GM18507 (cell line): ENCODE measurements at regions not wholly inside any gene's neighbourhood (a gene's known extent, or its start where the extent isn't known, plus 50 kb on each side); places are given as distances from the start of the nearest gene placed in this dataset.

ENCODE experiments used
- DNase-seq: peaks from one replicate; pipeline ENCODE4 v3.0.0; 2011; ENCODE audit warnings: low read depth; ENCODE audit not compliant: insufficient read length; ENCODE audit errors: extremely low spot score
- FAIRE-seq: peaks from 2 replicates; lab custom pipeline; 2011; peaks lifted over from hg19 to GRCh38; lab: Jason Lieb, UNC

DNA sequence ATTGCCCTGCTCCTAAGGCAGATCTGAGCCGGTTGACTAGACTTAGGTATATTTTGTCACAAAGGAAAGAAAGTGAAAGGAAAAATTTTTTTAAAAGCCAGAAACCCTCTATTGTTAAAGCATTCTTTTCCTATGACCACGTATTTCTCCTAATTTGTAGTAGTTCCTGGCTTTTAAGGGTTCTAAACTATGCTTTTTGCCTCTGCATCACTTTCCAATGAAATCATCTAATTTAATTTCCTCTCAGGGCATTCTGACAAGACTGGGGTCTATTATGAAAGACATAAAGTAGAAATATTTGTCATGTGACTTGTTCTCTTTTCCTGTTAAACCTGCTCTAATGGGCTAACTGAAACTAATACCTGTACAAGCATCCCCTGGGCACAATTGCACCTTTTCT is 233.0 kb upstream of the PRR20A start:
- DNase-seq (no peak), FAIRE-seq (no peak)

DNA sequence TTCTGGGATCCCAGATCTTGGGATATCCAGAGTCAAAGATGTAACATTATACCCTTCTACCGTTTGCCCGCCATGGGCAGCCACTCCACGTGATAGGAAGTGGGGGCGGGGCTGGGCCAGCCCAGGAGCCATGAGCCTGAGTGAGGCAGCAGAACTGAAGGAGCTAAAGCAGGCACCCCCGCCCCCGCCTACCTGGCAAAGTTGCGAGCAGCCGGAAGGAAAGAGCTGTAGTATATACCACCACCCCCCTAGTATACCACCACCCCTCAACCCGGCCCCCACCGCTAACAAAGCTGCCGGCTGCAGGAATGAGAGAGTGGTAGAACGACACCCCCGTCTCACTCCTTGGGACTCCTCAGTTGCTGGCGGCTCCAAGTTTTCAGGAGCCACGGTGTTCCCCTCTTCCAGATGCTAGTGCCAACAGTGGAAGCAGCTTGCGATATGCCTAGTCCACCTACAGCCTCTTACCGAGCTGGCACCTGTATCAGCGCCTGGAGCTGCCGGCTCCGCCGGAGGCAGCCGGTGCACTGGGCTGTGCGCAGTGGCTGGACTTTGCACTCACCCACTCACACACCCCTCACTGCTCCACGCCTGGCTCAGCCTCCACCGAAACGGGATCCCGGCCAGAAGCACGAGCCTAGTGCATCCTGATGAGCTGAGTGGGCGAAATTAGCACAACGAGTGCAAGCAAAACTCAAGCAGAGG is 230.7 kb upstream of the PRR20A start:
- DNase-seq (no peak), FAIRE-seq (no peak)

GRCh38 chr13:56917966-56918365 is 222.8 kb upstream of the PRR20A start:
- no peak for DNase-seq
- FAIRE-seq = no peak

DNA sequence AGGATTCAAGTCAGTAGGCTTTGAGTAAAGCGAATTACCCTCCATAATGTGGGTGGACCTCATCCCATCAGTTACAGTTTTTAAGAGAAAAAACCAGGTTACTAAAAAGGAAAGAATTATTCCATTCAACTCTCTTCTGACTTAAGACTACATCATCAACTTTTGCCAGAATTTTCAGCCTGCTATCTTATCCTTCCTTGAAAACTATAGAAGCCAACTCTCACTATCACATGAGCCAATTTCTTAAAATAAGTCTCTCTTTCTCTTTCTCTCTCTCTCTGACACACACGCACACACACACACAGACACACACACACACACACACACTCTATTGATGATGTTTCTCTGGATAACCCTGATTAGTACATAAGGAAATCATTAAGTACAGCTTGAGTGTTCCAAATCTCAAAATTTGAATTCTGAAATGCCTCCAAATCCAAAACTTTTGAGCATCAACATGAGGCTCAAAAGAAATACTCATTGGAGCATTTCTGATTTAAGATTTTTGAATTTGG is 217.0 kb upstream of the PRR20A start:
- DNase-seq (no peak), FAIRE-seq (no peak)

DNA sequence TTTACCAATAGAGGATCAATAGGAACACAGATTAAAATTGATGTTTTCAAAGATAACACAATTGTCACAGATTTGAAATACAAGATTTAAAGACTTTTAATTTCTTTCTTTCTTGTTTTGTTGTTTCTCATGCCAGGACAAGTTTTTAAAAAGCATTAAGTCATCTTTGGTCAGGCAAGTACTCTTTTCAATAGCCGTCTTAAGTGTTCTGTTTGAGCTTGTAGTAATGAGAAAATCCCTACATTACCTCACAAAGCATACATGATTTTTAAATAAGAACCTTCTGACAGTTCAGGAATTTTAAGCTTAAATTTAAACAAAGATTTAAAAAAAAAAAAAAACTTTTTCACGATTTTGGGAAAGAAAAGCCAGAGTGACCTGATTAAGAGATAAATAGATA is 216.3 kb upstream of the PRR20A start:
- DNase-seq (no peak), FAIRE-seq (no peak)

GRCh38 chr13:56932104-56932503 is 208.6 kb upstream of the PRR20A start:
- no peak for DNase-seq
- FAIRE-seq = no peak

GRCh38 chr13:56953965-56954364 is 186.8 kb upstream of the PRR20A start:
- DNase-seq (no peak), FAIRE-seq (no peak)

DNA sequence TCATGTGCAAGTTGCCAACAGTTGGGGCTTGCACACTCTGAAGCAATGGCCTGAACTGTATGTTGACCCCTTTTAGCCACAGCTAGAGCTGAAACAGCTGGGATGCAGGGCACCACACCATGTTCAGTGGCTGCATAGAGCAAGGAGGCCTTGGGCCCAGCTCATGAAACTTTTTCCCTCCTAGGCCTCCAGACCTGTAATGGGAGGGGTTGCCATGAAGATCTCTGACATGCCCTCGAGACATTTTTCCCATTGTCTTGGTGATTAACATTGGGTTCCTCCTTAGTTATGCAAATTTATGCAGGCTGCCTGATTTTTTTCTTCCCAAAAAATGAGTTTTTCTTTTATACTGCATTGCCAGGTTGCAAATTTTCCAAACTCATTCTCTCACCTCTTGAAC is 165.1 kb upstream of the PRR20A start:
- FAIRE-seq = no peak
- DNase-seq = no peak

GRCh38 chr13:56980856-56981255 is 159.9 kb upstream of the PRR20A start:
- DNase-seq (no peak), FAIRE-seq (no peak)

GRCh38 chr13:56986121-56986520 is 154.6 kb upstream of the PRR20A start:
- no peak for DNase-seq
- FAIRE-seq = no peak

DNA sequence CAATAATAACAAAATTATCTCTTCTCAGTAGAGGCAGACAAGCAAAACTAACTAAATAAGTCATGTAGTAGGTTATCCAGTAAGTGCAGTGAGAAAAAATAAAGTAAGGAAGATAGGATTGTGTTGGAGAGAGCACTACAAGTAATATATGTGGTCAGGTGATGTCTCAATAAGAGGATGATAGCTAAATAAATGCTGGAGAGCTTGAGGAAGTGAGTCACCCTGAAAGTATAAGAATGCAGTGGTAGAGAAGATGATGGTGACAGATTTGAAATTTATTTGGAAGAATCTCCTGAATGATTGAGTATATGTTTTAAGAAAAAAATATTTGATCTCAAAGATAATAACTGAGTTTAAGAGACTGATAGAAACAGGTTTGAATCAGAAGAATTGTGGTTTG is 152.2 kb upstream of the PRR20A start:
- FAIRE-seq = no peak
- no peak for DNase-seq

DNA sequence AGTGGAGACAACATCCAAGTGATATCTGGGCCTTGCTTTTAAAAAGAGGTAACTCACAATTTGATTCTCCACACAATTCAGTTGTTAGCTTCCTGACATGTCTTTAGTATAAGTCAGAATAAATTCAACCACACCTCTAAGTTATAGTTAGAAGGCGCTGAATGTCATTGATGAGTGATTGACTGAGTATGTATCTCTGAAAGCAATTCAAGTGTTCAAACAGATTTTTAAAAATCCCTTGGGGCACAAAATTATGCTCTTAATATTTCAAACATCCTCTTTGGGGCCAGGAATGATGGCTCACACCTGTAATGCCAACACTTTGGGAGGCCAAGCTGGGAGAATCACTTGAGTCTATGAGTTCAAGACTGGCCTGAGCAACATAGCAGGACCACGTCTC is 137.0 kb upstream of the PRR20A start:
- no peak for FAIRE-seq
- DNase-seq = no peak

- no peak for DNase-seq
These were observed 123.4 kb upstream of the PRR20A start for GRCh38 chr13:57017357-57017756.

GRCh38 chr13:57018915-57019314 is 121.8 kb upstream of the PRR20A start:
- DNase-seq (no peak), FAIRE-seq (no peak)

More at GRCh38 chr13:57017357-57017756, 123.4 kb upstream of the PRR20A start:
- no peak for FAIRE-seq

- DNase-seq (no peak), FAIRE-seq (no peak)
These were observed 110.0 kb upstream of the PRR20A start for GRCh38 chr13:57030671-57031070.

DNA sequence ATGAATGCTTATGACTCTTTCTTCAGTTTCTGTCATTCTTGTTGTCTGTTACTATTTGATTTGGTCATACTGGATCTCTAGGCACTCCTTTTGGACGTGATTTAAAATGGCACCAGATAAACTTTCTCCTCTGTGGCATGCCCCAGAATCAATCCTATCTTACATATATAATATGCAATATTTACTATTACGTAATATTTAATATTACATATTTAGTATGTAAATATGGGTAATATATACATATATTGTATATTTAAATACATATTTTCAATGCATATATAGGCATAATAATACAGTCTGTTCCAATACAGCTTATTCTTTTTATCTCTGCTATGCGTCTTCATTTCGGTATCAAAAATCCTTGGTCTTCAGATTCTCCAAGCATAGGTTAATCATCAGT is 104.4 kb upstream of the PRR20A start:
- no peak for DNase-seq

DNA sequence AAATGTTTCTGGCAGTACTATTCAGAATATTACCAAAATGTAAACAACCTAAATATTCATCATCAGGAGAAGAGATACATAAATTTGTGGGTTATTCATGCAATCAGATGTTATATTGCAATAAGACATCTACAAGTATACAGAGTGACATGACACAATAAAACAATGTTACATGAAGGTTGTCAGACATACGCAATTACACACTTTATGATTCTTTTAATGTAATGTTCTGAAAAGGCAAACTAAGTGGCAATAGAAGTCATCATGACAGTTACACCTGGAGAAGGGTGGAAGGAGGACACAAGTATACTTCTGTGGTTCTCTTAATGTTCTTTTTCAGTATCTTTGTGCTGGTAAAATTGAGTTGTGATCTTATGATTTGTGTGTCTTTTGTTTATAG is 95.8 kb upstream of the PRR20A start:
- no peak for FAIRE-seq
- no peak for DNase-seq

More for the DNA sequence above, 104.4 kb upstream of the PRR20A start:
- no peak for FAIRE-seq

GRCh38 chr13:57045826-57046546 is 94.7 kb upstream of the PRR20A start:
- no peak for FAIRE-seq
- DNase-seq = no peak

DNA sequence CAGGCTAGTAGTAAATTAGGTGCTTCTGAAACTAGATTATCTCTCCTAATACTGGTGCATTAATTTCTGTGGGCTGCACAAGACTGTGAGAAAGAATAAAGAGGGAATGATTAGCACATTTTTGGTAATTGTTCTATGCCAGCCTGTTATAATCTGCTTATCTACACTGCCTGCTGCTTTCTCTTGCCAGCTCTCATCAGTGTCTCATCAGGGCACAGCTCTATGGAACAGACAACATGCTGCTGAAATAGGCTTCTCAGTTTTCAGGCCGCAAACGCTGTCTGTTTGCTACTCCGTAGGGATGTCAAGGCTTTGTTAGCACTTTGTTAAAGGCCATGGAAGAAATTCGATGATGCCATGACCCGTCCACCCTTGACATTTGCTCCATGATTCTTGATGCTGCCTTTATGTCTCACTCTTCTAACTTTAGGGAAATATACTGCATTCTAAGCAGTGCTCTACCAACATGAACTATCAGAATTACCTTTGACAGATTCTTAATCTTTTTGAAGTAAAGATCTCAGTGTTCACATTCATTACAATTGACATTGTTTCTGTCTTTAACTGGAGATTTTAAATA is 84.0 kb upstream of the PRR20A start:
- DNase-seq (no peak), FAIRE-seq (no peak)

- FAIRE-seq = no peak
These were observed 77.7 kb upstream of the PRR20A start for GRCh38 chr13:57063007-57063406.

DNA sequence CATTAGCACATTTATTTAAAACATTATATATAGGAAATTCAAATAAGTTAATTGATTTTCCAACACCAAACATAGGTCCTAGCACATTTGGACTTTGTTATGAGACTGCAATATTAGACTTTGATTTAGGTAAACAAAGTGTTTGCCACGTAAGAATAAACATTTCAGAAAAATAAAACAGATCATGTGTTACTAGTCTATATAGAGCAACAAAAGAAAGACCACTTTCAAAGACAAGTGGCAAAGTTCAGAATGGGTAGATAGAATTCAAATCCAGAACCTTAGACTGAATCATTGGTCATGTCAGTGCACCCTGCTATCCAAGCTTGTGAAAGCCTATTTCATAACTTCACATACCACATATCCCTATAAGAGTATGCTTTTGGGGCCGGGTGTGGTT is 66.7 kb upstream of the PRR20A start:
- FAIRE-seq (no peak), DNase-seq (no peak)

More at GRCh38 chr13:57063007-57063406, 77.7 kb upstream of the PRR20A start:
- DNase-seq = no peak
